AG04450 (cell line): ENCODE measurements at regions not wholly inside any gene's neighbourhood (a gene's known extent, or its start where the extent isn't known, plus 50 kb on each side); places are given as distances from the start of the nearest gene placed in this dataset.
A peak's percentile ranks its signal among the peaks of the same experiment; 100 is the strongest.

Experiments
- CTCF ChIA-PET: fragments of 300-600, 350-600 bp; formaldehyde crosslinking; extraction: SDS; loops from one replicate; lab custom pipeline; 2022; ENCODE audit warnings: antibody characterized with exemption, inconsistent platforms; lab: Charles Lee
- POLR2A ChIA-PET: fragments of 350-600 bp; formaldehyde crosslinking; extraction: SDS; loops from one replicate; lab custom pipeline; 2021; ENCODE audit warnings: antibody characterized with exemption, inconsistent platforms; lab: Yijun Ruan, JAX
- DNase-seq: peaks from one replicate; pipeline ENCODE4 v3.0.0-alpha.2; 2011; ENCODE audit warnings: low read depth, low spot score
- H3K27ac ChIP-seq: one replicate; pipeline ENCODE4 v1.5.1; 2012; ENCODE audit warnings: low read depth, low read length, control low read depth
- H3K27me3 ChIP-seq: one replicate; pipeline ENCODE4 v1.6.0; 2012; ENCODE audit warnings: low read length; ENCODE audit not compliant: control insufficient read depth, insufficient read depth
- H3K4me3 ChIP-seq: 2 replicates; pipeline ENCODE4 v1.5.1; 2011; ENCODE audit warnings: mild to moderate bottlenecking, low read depth, low read length, control low read depth
- H3K9me3 ChIP-seq: 2 replicates; pipeline ENCODE4 v1.5.1; 2012; ENCODE audit warnings: low read length; ENCODE audit not compliant: control insufficient read depth, insufficient read depth
- TF ChIP-seq, protein P1 (sequence below): IDR thresholded peaks from 2 replicates; pipeline ENCODE4 v1.5.1; 2011; ENCODE audit warnings: low read depth, low read length, control low read depth, inconsistent platforms

- Histone ChIP-seq H3K4me3 (no peak overlapping the region), H3K27ac (no peak overlapping the region), H3K9me3 (no peaks in the 10 kb centered on the region), H3K27me3 (no peaks in the 10 kb centered on the region)
- CTCF ChIA-PET, result no interaction called here
- POLR2A ChIA-PET, result no interaction called here
- DNase-seq, result peak; percentile 18
- TF ChIP-seq, protein P1, sequence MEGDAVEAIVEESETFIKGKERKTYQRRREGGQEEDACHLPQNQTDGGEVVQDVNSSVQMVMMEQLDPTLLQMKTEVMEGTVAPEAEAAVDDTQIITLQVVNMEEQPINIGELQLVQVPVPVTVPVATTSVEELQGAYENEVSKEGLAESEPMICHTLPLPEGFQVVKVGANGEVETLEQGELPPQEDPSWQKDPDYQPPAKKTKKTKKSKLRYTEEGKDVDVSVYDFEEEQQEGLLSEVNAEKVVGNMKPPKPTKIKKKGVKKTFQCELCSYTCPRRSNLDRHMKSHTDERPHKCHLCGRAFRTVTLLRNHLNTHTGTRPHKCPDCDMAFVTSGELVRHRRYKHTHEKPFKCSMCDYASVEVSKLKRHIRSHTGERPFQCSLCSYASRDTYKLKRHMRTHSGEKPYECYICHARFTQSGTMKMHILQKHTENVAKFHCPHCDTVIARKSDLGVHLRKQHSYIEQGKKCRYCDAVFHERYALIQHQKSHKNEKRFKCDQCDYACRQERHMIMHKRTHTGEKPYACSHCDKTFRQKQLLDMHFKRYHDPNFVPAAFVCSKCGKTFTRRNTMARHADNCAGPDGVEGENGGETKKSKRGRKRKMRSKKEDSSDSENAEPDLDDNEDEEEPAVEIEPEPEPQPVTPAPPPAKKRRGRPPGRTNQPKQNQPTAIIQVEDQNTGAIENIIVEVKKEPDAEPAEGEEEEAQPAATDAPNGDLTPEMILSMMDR, result no peak
Observed at GRCh38 chrX:96002431-96002830, 682.2 kb upstream of the DIAPH2 start.

DNA sequence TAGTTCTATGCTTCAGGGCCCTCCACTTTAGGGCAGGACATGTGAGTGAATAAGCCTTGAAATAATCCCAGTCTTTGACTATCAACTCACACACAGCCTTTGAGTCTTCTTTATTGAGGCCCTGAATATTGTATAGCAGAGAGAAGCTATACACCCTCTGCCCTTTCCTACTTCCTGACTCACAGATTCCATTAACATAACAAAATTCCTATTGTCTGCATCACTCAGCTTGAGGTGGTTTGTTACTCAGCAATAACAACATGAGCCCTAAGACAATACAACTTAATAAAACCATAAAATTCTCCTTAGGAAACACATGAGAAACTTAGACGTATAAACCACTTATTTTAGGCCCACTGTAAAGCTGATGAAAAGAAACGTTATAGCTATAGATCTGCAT, 680.3 kb upstream of the DIAPH2 start:
- CTCF ChIA-PET, result no interaction called here

DNA sequence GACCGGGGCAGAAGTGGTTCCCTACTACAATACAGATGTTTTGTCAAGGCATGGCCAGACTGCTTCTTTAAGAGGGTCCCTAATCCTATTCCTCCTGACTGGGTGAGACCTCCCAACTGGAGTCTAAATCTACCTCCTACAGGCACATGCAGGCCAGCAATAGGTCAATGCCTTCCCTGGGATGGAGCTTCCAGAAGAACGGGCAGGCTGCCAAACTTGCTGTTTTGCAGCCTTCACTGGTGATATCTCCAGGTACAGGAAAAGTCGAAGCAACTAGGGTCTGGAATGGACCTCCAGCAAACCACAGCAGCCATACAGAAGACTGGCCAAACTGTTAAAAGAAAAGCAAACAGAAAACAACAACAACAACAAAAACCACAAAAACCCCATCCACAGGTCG, 678.4 kb upstream of the DIAPH2 start:
- ChIA-PET POLR2A (no interaction called here), CTCF (no interaction called here)
- Histone ChIP-seq H3K27me3 (no peaks in the 10 kb centered on the region), H3K27ac (no peak overlapping the region), H3K9me3 (no peaks in the 10 kb centered on the region), H3K4me3 (no peak overlapping the region)
- no peak for DNase-seq
- TF ChIP-seq, protein P1, result no peak

More for the DNA sequence above, 680.3 kb upstream of the DIAPH2 start:
- H3K4me3 ChIP-seq, result no peak overlapping the region
- peak; percentile 38 for DNase-seq
- H3K27me3 ChIP-seq, result no peaks in the 10 kb centered on the region
- POLR2A ChIA-PET, result no interaction called here
- H3K27ac ChIP-seq, result peak overlapping the region; percentile 31
- TF ChIP-seq, protein P1, result no peak
- no peaks in the 10 kb centered on the region for H3K9me3 ChIP-seq

DNA sequence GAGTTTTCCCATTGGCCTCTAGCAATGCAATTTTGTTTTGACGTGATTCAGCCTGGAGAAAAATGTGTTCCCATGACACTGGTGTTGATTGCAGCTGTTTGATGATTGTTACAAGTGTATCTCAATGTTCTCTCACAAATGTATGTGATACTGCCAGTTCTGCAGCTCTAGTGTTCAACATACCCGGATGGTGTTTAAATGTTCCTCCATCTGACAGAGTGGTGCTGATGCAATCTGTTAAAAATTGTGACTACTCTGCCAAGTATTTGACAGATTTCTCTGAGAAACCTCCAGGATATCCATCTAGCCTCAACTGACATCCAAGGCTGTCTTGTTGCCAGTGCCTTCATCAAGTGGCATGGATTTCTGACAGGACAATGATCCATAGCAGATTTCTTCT, 657.2 kb upstream of the DIAPH2 start:
- no peaks in the 10 kb centered on the region for H3K27me3 ChIP-seq
- H3K9me3 ChIP-seq, result no peaks in the 10 kb centered on the region
- TF ChIP-seq, protein P1, result no peak
- POLR2A ChIA-PET, result no interaction called here
- H3K4me3 ChIP-seq, result no peak overlapping the region
- CTCF ChIA-PET, result no interaction called here
- H3K27ac ChIP-seq, result no peak overlapping the region
- no peak for DNase-seq

DNA sequence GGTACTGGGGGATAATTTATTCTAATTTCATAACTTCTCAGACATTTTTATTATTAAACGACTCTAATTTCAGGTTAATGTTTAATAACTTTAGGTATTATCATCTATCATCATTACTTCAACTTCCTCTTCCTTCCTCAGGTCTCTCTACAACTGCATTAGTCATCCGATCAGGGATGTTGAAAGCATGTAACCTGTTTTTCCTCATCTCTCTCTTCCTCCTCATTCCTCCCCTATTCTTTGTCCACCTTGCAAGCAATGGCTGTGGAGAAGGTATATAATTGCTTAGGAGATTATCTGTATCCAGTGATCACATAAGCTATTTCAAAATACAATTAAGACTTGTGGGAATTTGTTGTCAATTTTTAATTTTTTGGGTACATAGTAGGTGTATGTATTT, 632.6 kb upstream of the DIAPH2 start:
- no peaks in the 10 kb centered on the region for H3K9me3 ChIP-seq

More for the DNA sequence above, 632.6 kb upstream of the DIAPH2 start:
- CTCF ChIA-PET, result no interaction called here
- Histone ChIP-seq H3K27me3 (no peaks in the 10 kb centered on the region), H3K4me3 (no peak overlapping the region), H3K27ac (no peak overlapping the region)
- TF ChIP-seq, protein P1, result no peak
- no peak for DNase-seq
- POLR2A ChIA-PET, result no interaction called here
